Colonic mucosa (tissue), 4 donors: ENCODE measurements at regions not wholly inside any gene's neighbourhood (a gene's known extent, or its start where the extent isn't known, plus 50 kb on each side); places are given as distances from the start of the nearest gene placed in this dataset.

Experiments
- DNase-seq: peaks from one replicate; pipeline ENCODE4 v3.0.0-alpha.2; 2020
- H3K27ac ChIP-seq: fragments of 200-600 bp; one replicate; pipeline ENCODE4 v1.8.0; 2021
- H3K27me3 ChIP-seq: fragments of 200-600 bp; one replicate; pipeline ENCODE4 v1.8.0; 2021
- H3K36me3 ChIP-seq: fragments of 200-600 bp; one replicate; pipeline ENCODE4 v1.8.0; 2021
- H3K4me1 ChIP-seq: fragments of 200-600 bp; one replicate; pipeline ENCODE4 v1.8.0; 2021; ENCODE audit warnings: mild to moderate bottlenecking
- H3K4me3 ChIP-seq: fragments of 200-600 bp; one replicate; pipeline ENCODE4 v1.8.0; 2021
- H3K9ac ChIP-seq, 2 donors: one replicate each; pipeline ENCODE4 v1.7.0; 2013; ENCODE audit warnings: control low read depth in 2 of 2, low read depth in 2 of 2, low read length in 2 of 2
- H3K9me3 ChIP-seq: fragments of 200-600 bp; one replicate; pipeline ENCODE4 v1.8.0; 2021
- CTCF ChIP-seq: fragments of 200-600 bp; IDR thresholded peaks from one replicate; pipeline ENCODE4 v1.8.0; 2022; ENCODE audit warnings: antibody characterized with exemption, mild to moderate bottlenecking
- intact Hi-C: fragments of 100-400 bp; cut with DNase I; formaldehyde crosslinking; loops from one replicate; pipeline ENCODE4 v1.14.1; 2022
- donor health status: healthy.
- donor health status: DM: no; HTN: no; CAD: no.
- donor health status: DM: no; HTN: no; CAD: no.

DNA sequence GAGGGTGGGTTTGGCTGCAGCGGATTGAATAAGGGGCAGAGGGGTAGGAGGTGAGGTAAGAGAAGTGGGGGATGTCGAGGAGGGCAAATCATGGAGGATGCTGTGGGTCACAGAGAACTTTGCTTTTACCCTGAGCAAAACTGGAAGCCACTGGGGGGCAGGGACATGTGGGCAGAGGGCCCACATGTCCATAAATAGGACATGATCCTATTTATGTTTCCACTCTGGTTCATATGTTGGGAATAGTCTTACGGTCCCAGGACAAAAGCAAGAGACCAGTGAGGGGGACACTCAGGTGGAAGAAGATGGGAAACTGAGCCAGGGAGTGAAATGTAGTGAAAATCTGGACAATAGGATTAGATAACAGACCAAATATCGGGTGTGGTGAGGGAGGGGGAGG lies 85.5 kb upstream of the MRPS22 start:
- Histone ChIP-seq H3K4me1 (no peaks in the 10 kb centered on the region), H3K36me3 (no peaks in the 10 kb centered on the region), H3K4me3 (no peak overlapping the region), H3K9ac (no peak overlapping the region), H3K27ac (no peak overlapping the region), H3K27me3 (no peaks in the 10 kb centered on the region), H3K9me3 (no peaks in the 10 kb centered on the region)
- no peak for DNase-seq
- no peak for TF ChIP-seq CTCF
- intact Hi-C loops, result no loop called here

GRCh38 chr3:139259398-139259797 lies 84.4 kb upstream of the MRPS22 start:
- TF ChIP-seq CTCF, result no peak
- H3K9me3 ChIP-seq, result no peaks in the 10 kb centered on the region
- no peaks in the 10 kb centered on the region for H3K27me3 ChIP-seq
- no peak overlapping the region for H3K9ac ChIP-seq
- no peaks in the 10 kb centered on the region for H3K4me1 ChIP-seq
- no peaks in the 10 kb centered on the region for H3K36me3 ChIP-seq
- H3K27ac ChIP-seq, result no peak overlapping the region
- H3K4me3 ChIP-seq, result no peak overlapping the region
- intact Hi-C loops, result no loop called here
- DNase-seq, result no peak

- Histone ChIP-seq H3K4me1 (no peaks in the 10 kb centered on the region), H3K4me3 (no peak overlapping the region), H3K27ac (no peak overlapping the region), H3K9ac (no peak overlapping the region), H3K9me3 (no peaks in the 10 kb centered on the region), H3K36me3 (no peaks in the 10 kb centered on the region), H3K27me3 (no peaks in the 10 kb centered on the region)
- intact Hi-C loops, result no loop called here
- no peak for DNase-seq
- TF ChIP-seq CTCF, result no peak
These were observed 83.8 kb upstream of the MRPS22 start for GRCh38 chr3:139260041-139260486.

GRCh38 chr3:139260793-139261736 lies 82.8 kb upstream of the MRPS22 start:
- Histone ChIP-seq H3K36me3 (no peaks in the 10 kb centered on the region), H3K4me3 (no peak overlapping the region), H3K9me3 (no peaks in the 10 kb centered on the region), H3K9ac (no peak overlapping the region), H3K27ac (no peak overlapping the region), H3K4me1 (no peaks in the 10 kb centered on the region), H3K27me3 (no peaks in the 10 kb centered on the region)
- no peak for DNase-seq
- no peak for TF ChIP-seq CTCF
- intact Hi-C loops, result no loop called here

DNA sequence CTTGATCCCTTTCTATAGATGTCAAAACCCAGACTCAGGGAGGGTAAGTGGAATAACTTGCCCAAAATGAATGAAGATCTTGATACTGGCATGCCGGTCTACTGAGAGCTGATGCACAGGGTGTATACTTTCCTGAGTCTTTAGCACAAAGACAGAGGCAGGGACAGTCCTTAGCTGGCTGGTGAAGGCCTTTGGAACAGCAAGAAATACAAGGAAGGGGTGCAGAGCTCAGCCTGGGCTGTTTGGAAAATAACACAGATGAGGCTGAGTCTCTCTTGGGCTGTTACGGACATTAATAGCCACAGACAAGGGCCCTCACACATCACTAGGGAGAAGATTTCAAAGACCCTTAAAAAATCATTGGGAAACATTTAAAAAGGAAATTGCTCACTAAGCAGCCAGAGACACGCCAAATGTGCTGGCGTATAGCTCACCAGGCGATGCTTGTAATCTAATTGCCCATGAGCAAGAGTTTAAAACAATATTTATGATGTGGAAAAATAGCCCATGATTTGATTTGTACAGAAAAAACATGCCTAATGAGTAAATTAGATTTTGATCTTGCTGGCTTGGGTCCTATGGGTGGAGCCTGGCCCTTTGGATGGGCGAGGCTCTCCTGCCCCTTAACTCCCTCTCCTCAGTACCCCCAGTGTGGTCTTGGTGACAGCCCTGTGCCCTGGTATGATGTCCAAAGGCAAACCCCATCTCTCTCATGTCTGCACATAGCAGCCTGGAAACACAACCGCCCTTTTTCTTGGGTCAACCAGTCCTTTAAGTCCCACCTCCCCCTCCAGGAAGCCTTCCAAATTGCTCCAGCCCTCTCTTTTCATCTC lies 81.8 kb upstream of the MRPS22 start:
- Histone ChIP-seq H3K27ac (no peak overlapping the region), H3K36me3 (no peaks in the 10 kb centered on the region), H3K9ac (no peak overlapping the region), H3K4me1 (no peaks in the 10 kb centered on the region), H3K27me3 (no peaks in the 10 kb centered on the region), H3K9me3 (no peaks in the 10 kb centered on the region), H3K4me3 (no peak overlapping the region)
- DNase-seq, result no peak
- intact Hi-C loops, result no loop called here
- no peak for TF ChIP-seq CTCF
